ENCODE measurements at regions not wholly inside any gene's neighbourhood (a gene's known extent, or its start where the extent isn't known, plus 50 kb on each side); places are given as distances from the start of the nearest gene placed in this dataset.
A peak's percentile ranks its signal among the peaks of the same experiment; 100 is the strongest.

GRCh38 chr2:180524499-180524898 is 455.9 kb upstream of the UBE2E3 start:
- POLR2A ChIA-PET: no interaction called here
- no peak for DNase-seq
- no peaks in the 10 kb centered on the region for H4K20me1 ChIP-seq (ENCODE audit: insufficient read depth)
- CTCF ChIA-PET: interaction anchor here (0.7 kb wide), 1 partner anchor 327 kb away, joined by 3 read pairs; no protein-coding TSS in a partner anchor
- no peaks in the 10 kb centered on the region for H3K27me3 ChIP-seq (ENCODE audit: insufficient read depth)
- TF ChIP-seq ELF1 (IDR thresholded peaks at IDR 0.05) (no peak), RFX5 (IDR thresholded peaks at IDR 0.05; ENCODE audit: low read length) (no peak), TCF12 (IDR thresholded peaks at IDR 0.05) (no peak), IRF3 (IDR thresholded peaks at IDR 0.05; ENCODE audit: low read depth, low read length) (no peak), EP300 (IDR thresholded peaks at IDR 0.05; ENCODE audit: borderline replicate concordance in 1 of 2, low read depth in 1 of 2, low read length in 1 of 2) (no peak), EZH2phosphoT487 (IDR thresholded peaks at IDR 0.05; ENCODE audit: borderline replicate concordance, low read depth) (no peak), ZBTB33 (IDR thresholded peaks at IDR 0.05; ENCODE audit: borderline replicate concordance, low read depth) (no peak)
- H3K4me2 ChIP-seq: no peak overlapping the region
- peak overlapping the region in 1 of 2 experiments; percentile 68; a peak in 2 of 4 replicates for H3K27ac ChIP-seq (ENCODE audit: low read depth in 2 of 2, low read length in 1 of 2)
- H3K9me2 ChIP-seq: no peaks in the 10 kb centered on the region
- H3K9me3 ChIP-seq: no peaks in the 10 kb centered on the region
- no peak overlapping the region for H3K4me3 ChIP-seq (ENCODE audit: low read depth in 2 of 2, low read length in 1 of 2)
- peaks cover 0 to 7% of the 10 kb centered on the region in 2 experiments; a peak in 2 of 4 replicates for H3K4me1 ChIP-seq (ENCODE audit: control insufficient read depth in 1 of 2, insufficient read depth in 2 of 2, low read depth in 1 of 2, low read length in 1 of 2)
- H2AFZ ChIP-seq (ENCODE audit: low read depth): peak overlapping the region; percentile 39; the same call in 1 of the 2 replicates
- H3F3A ChIP-seq (replicated peaks; ENCODE audit: insufficient read depth): no peaks in the 10 kb centered on the region
- H3K9ac ChIP-seq: no peak overlapping the region
- no peaks in the 10 kb centered on the region for H3K79me2 ChIP-seq (ENCODE audit: insufficient read depth)
- 92% methylated on average over 2 of the region's 2 CpGs for WGBS (ENCODE audit: low lambda C conversion rate)
- no peaks in the 10 kb centered on the region for H3K36me3 ChIP-seq (replicated peaks in 1 of 2; ENCODE audit: control insufficient read depth in 1 of 2, insufficient read depth in 2 of 2, low read length in 1 of 2)

- Histone ChIP-seq H3K36me3 (replicated peaks in 1 of 2; ENCODE audit: control insufficient read depth in 1 of 2, insufficient read depth in 2 of 2, low read length in 1 of 2) (no peaks in the 10 kb centered on the region), H3K4me3 (ENCODE audit: low read depth in 2 of 2, low read length in 1 of 2) (no peak overlapping the region), H2AFZ (ENCODE audit: low read depth) (peak overlapping the region; percentile 52; the same call in 1 of the 2 replicates), H3K27ac (ENCODE audit: low read depth in 2 of 2, low read length in 1 of 2) (peak overlapping the region in 1 of 2 experiments; percentile 68; a peak in 2 of 4 replicates), H3K79me2 (ENCODE audit: insufficient read depth) (no peaks in the 10 kb centered on the region), H3K9ac (peak overlapping the region; percentile 7; the same call in 1 of the 2 replicates), H3F3A (replicated peaks; ENCODE audit: insufficient read depth) (no peaks in the 10 kb centered on the region), H3K27me3 (ENCODE audit: insufficient read depth) (no peaks in the 10 kb centered on the region), H4K20me1 (ENCODE audit: insufficient read depth) (no peaks in the 10 kb centered on the region), H3K9me3 (no peaks in the 10 kb centered on the region), H3K4me1 (ENCODE audit: control insufficient read depth in 1 of 2, insufficient read depth in 2 of 2, low read depth in 1 of 2, low read length in 1 of 2) (peaks cover 0 to 7% of the 10 kb centered on the region in 2 experiments; a peak in 2 of 4 replicates), H3K9me2 (no peaks in the 10 kb centered on the region), H3K4me2 (peak overlapping the region; percentile 4; the same call in 1 of the 2 replicates)
- TF ChIP-seq PBX3 (IDR thresholded peaks at IDR 0.05) (peak; percentile 53), JUND (IDR thresholded peaks at IDR 0.05) (no peak), FOSL2 (IDR thresholded peaks at IDR 0.05; ENCODE audit: borderline replicate concordance, low read depth) (peak; percentile 46; the same call in 1 of the 2 replicates), TCF12 (IDR thresholded peaks at IDR 0.05) (peak; percentile 9; the same call in 1 of the 2 replicates)
- DNase-seq: no peak
- CTCF ChIA-PET: no interaction called here
- POLR2A ChIA-PET: no interaction called here
- 60% methylated on average over 6 of the region's 6 CpGs for WGBS (ENCODE audit: low lambda C conversion rate)
Observed at GRCh38 chr2:180523621-180524340, 456.6 kb upstream of the UBE2E3 start.

Measured in SK-N-SH (cell line).